Ovary (tissue), 7 donors: ENCODE measurements at regions not wholly inside any gene's neighbourhood (a gene's known extent, or its start where the extent isn't known, plus 50 kb on each side); places are given as distances from the start of the nearest gene placed in this dataset.

Source experiments
- DNase-seq, 5 donors: peaks; one replicate each; pipeline ENCODE4 v3.0.0-alpha.2; 2019 to 2020
- H3K27ac ChIP-seq, 2 donors: fragments of 200-600 bp; one replicate each; pipeline versions ENCODE4 v1.5.1 to v1.8.0; 2019 to 2022
- H3K27me3 ChIP-seq: fragments of 200-600 bp; one replicate; pipeline ENCODE4 v1.8.0; 2022
- H3K36me3 ChIP-seq: fragments of 200-600 bp; sonication (generic); one replicate; pipeline ENCODE4 v1.5.1; 2019
- H3K4me1 ChIP-seq: one replicate; pipeline ENCODE4 v1.8.1; 2013; ENCODE audit warnings: mild to moderate bottlenecking, moderate library complexity; ENCODE audit not compliant: insufficient read depth
- H3K4me3 ChIP-seq: fragments of 200-600 bp; sonication (generic); one replicate; pipeline ENCODE4 v1.5.1; 2017
- H3K9me3 ChIP-seq, 2 donors: fragments of 200-600 bp in 1 of 2; sonication (generic) in 1 of 2; one replicate each; pipeline versions ENCODE4 v1.5.1 to v1.8.1; 2013 to 2019; ENCODE audit warnings: mild to moderate bottlenecking in 1 of 2, moderate library complexity in 1 of 2
- CTCF ChIP-seq, 3 donors: fragments of 450-650 bp in 2 of 3; fragments of 200-600 bp in 1 of 3; IDR thresholded peaks; one replicate each; pipeline versions ENCODE4 v1.5.1 to v1.8.0; 2016 to 2022; ENCODE audit warnings: antibody characterized with exemption in 3 of 3, mild to moderate bottlenecking in 1 of 3
- EP300 ChIP-seq: sonication (generic); formaldehyde crosslinking; IDR thresholded peaks from one replicate; pipeline ENCODE4 v1.6.1; 2017; ENCODE audit warnings: antibody characterized with exemption
- POLR2A ChIP-seq: fragments of 450-650 bp; IDR thresholded peaks from one replicate; pipeline ENCODE4 v1.6.1; 2017; ENCODE audit warnings: antibody characterized with exemption, mild to moderate bottlenecking, moderate library complexity
- WGBS, 3 donors: extraction: QIAGEN DNeasy Blood & Tissue Kit in 1 of 3; methylation state at CpG; one replicate each; pipeline versions ENCODE4 v1.1.5 to v1.1.7; 2013 to 2017; 5-methylcytosine and 5-hydroxymethylcytosine counted together
- intact Hi-C, 4 donors: fragments of 100-400 bp; cut with DNase I; formaldehyde crosslinking; loops; one replicate each; pipeline versions ENCODE4 v1.11.0 to v1.15.1; 2022 to 2023
- donor health status: DM: no; HTN: no; CAD: no; lungs with moderate emphysema.
- donor health status: DM: no; HTN: no; CAD: no.
- donor health status: Bipolar disorder and iron deficiency.
- donor health status: DM: no; HTN: no; CAD: no.
- donor health status: DM: yes; HTN: yes; CAD: no.

DNA sequence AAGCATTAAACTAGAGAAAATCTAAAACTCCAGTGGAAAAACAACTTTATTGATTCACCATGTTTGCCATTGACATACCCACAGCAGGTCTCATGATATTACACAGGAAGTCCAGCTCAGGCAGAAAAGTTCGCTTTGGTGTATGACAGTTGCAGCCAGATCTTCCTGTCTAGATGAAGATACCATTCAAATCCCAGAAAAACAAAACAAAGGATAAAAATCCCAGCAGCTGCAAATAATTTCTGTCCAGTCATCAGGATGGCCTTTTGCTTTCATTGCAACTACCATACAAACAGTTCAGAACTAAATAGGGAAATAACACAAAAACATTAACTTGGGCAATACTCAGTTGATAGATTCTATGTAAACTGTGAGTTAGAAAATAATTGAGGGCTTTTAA lies 136.0 kb upstream of the NREP start:
- intact Hi-C loops = no loop called here
- Histone ChIP-seq H3K36me3 (no peaks in the 10 kb centered on the region), H3K27ac (no peak overlapping the region), H3K27me3 (no peaks in the 10 kb centered on the region), H3K9me3 (no peaks in the 10 kb centered on the region), H3K4me1 (no peaks in the 10 kb centered on the region), H3K4me3 (no peak overlapping the region)
- TF ChIP-seq EP300 (no peak), POLR2A (no peak), CTCF (IDR thresholded peaks at IDR 0.05) (no peak)
- DNase-seq = no peak
- 38 to 70% (median 44%) methylated on average over 1 of the region's 1 CpG for WGBS, 3 donors

DNA sequence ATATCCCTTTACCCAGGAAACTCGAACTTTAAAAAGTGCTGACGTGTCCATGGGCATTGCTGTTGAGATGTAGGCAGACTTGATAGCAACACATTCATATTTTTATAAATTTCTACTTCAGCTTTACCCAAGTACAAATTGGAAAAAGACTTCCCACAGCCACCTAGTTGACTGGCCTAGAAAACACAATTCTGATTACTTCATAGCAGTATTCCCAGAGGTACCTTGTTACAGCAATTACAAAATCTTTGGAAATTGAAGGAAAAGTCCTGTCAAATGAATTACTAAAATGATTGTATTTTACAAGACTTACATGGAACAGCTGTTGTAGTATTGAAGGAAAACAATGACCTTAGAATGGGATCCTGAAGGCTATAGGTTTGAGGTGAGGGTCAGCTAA lies 130.7 kb upstream of the NREP start:
- intact Hi-C loops = no loop called here
- no peaks in the 10 kb centered on the region for H3K27me3 ChIP-seq
- H3K4me1 ChIP-seq = no peaks in the 10 kb centered on the region
- no peak for DNase-seq
- no peak for TF ChIP-seq POLR2A
- TF ChIP-seq CTCF (IDR thresholded peaks at IDR 0.05) = no peak
- TF ChIP-seq EP300 = no peak
- WGBS, 3 donors = 86 to 94% (median 90%) methylated on average over 2 of the region's 2 CpGs
- no peak overlapping the region for H3K27ac ChIP-seq
- H3K9me3 ChIP-seq = no peaks in the 10 kb centered on the region
- H3K4me3 ChIP-seq = no peak overlapping the region
- no peaks in the 10 kb centered on the region for H3K36me3 ChIP-seq

GRCh38 chr5:111869681-111870080 lies 112.7 kb upstream of the NREP start:
- DNase-seq = no peak
- no peak for TF ChIP-seq POLR2A
- H3K9me3 ChIP-seq = no peaks in the 10 kb centered on the region
- WGBS, 3 donors = 75 to 82% (median 76%) methylated on average over 2 of the region's 2 CpGs
- no peaks in the 10 kb centered on the region for H3K4me1 ChIP-seq
- intact Hi-C loops = no loop called here
- H3K36me3 ChIP-seq = no peaks in the 10 kb centered on the region
- no peak overlapping the region for H3K27ac ChIP-seq
- H3K4me3 ChIP-seq = no peak overlapping the region
- H3K27me3 ChIP-seq = no peaks in the 10 kb centered on the region

- Histone ChIP-seq H3K4me3 (no peak overlapping the region), H3K36me3 (no peaks in the 10 kb centered on the region), H3K27ac (no peak overlapping the region), H3K4me1 (no peaks in the 10 kb centered on the region), H3K9me3 (no peaks in the 10 kb centered on the region), H3K27me3 (no peaks in the 10 kb centered on the region)
- 80 to 89% (median 86%) methylated on average over 3 of the region's 3 CpGs for WGBS, 3 donors
- no peak for DNase-seq
- intact Hi-C loops = no loop called here
- TF ChIP-seq POLR2A (no peak), EP300 (no peak), CTCF (IDR thresholded peaks at IDR 0.05) (no peak)
These were observed 108.4 kb upstream of the NREP start for GRCh38 chr5:111865356-111865755.

DNA sequence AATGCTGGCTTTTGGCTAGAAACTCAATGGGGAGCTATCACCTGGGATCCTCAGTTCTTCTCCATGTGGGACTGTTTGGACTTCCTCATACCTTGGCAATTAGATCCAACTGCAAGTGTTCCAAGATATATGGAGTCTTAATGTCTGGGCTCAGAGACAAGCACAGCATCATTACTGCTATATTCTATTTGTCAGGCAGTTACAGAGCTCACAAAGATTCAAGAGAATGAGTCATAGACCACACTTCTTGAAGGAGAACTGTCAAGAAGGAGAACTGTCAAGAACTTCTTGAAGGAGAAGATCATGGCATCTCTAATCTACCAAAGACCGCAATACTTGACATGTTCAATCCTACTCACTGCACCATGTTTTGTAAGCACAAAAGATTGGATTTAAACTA lies 106.8 kb upstream of the NREP start:
- TF ChIP-seq POLR2A (no peak), CTCF (IDR thresholded peaks at IDR 0.05) (no peak), EP300 (no peak)
- DNase-seq = no peak
- WGBS, 3 donors = 96 to 100% (median 99%) methylated on average over 1 of the region's 1 CpG
- H3K36me3 ChIP-seq = no peaks in the 10 kb centered on the region
- H3K4me1 ChIP-seq = no peaks in the 10 kb centered on the region
- no peak overlapping the region for H3K4me3 ChIP-seq
- no peak overlapping the region for H3K27ac ChIP-seq
- intact Hi-C loops = no loop called here
- no peaks in the 10 kb centered on the region for H3K27me3 ChIP-seq
- H3K9me3 ChIP-seq = no peaks in the 10 kb centered on the region
